ENCODE measurements at regions not wholly inside any gene's neighbourhood (a gene's known extent, or its start where the extent isn't known, plus 50 kb on each side); places are given as distances from the start of the nearest gene placed in this dataset.

DNA sequence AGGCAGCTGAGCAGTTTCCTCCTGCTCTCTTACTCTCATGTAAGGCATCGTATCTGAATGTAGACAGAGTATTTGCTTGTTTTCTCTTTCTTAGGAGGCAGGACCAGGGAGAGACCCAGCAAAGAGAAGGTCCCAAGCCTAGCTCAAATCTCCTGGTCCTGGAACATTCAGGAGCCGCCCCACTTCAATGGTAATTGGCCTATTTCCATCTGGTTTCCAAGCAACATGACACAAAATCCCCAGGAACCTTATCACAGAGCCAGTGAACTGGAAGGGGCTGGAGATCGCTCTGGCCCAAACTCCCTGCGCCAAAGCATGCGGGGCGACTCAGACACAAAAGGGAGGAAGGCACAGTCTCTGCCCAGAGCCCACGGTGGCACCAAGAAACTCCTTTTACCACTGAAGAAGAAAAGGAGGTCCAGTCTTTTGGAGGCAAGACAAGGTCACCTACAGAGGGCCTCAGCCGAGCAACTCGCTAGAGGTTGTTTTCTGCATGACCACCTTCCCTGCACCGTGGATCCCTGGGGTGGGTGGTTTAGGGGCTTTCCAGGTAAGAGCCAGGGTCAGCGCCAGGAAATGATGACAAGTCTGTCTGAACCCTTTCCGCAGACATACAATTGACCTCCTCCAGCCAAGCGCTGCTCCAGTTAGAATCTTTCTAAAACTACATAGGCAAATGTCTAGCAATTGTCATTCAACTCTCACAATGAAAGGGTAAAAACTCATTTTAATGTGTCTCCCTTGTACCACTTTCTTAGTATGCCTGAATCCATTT is 394.7 kb downstream of the SOX9 start:
- DNase-seq: peak in 9 of 56 donors; percentile 14 to 42 (median 19)

DNA sequence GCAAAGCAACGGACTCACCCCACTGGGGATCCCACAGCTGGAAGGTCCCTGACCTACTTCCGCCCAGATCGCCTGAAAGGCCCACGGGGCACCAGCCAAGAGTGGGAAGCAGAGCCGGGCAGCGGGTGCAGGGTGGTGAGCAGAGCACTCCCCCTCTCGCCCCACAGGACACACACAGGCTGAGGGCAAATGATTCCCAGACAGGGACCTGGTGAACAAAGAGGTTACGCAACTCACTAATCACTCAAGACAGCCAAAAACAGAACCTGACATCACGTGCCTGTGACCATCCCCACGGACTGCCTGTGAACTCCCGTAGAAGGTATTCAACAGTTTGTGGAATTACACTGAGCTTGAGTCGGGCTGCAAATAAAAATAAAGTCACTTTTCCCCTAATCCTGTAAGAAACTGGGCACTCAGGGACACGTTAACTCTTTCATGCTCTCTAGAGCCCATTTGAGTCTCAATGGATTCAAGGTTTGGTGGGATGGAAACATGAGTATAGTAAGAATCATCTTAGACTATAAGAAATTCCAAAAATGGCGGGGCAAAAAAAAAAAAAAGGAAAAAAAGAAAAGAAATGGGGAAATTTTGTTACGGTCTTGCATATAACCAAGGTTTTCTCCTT is 396.1 kb downstream of the SOX9 start:
- DNase-seq: peak in 23 of 56 donors; percentile 8 to 55 (median 31)

- DNase-seq: no peak
Measured at GRCh38 chr17:72517413-72518158, 396.8 kb downstream of the SOX9 start.

GRCh38 chr17:72518159-72518732 is 397.4 kb downstream of the SOX9 start:
- no peak for DNase-seq

GRCh38 chr17:72518753-72519597 is 398.2 kb downstream of the SOX9 start:
- peak in 11 of 56 donors; percentile 10 to 43 (median 18) for DNase-seq

GRCh38 chr17:72519598-72519936 is 398.7 kb downstream of the SOX9 start:
- DNase-seq: no peak

- DNase-seq: peak in 1 of 56 donors; percentile 26
Measured at GRCh38 chr17:72520665-72521303, 400.0 kb downstream of the SOX9 start.

DNA sequence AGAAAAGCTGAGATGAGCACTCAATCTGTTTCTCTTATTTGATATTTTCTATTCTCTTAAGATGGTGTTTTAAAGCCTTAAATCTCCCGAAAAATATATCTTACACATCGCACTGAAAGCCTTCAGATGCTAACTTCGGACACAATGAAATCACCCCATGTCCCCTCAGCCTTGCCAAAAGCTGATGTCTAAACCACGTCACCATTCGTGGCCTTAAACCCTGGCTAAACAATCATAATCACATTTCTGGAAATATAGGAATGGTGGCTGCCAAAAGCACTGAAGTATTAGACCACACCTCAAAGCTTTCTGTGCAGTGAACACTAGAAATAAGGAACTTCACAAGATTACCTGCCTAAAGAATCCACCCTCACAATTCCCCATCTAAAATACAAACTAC is 402.7 kb downstream of the SOX9 start:
- DNase-seq: no peak

GRCh38 chr17:72525225-72526015 is 404.6 kb downstream of the SOX9 start:
- DNase-seq: no peak

- DNase-seq: no peak
Measured at GRCh38 chr17:72526769-72527168, 405.9 kb downstream of the SOX9 start.

DNA sequence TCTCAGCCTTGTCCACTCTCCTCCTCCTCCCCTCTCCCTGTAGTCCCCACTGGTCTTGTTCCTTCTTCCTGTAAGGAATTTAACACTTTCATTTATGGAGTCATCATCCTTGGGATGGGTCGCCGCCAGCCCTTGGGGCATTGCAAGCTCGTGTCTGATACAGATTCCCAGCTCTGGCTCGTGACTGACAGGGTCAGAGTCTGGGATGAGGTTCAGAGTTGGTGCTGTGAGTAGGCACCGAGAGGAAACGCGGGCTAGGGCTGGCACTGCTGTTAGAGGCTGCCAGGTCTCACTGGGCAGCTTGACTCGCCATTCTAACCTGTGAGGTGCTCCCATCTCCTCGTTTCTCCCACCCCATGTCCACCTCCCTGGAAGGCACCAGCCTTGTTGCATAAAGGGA is 407.0 kb downstream of the SOX9 start:
- DNase-seq: no peak

DNA sequence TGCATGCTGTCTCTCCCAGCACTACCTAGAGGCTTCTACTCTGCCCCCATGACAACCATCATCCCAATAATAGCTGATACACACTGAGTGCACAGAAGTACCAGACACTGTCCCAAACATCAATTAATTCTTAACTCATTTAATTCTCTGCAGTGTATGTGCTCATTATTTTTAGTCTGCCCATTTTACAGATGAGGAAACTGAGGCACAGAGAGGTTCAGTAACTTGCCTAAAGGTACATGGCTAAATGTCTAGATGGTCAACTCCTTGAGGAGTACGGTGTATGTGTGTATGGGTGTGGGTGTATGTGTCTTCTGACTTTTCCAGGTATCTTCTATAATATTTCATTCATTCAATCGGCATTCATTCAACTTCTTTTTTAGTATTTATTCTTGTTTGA is 407.9 kb downstream of the SOX9 start:
- no peak for DNase-seq

- DNase-seq: peak in 5 of 56 donors; percentile 6 to 24 (median 14)
Measured at GRCh38 chr17:72529386-72529785, 408.6 kb downstream of the SOX9 start.

GRCh38 chr17:72530454-72530853 is 409.6 kb downstream of the SOX9 start:
- no peak for DNase-seq

DNA sequence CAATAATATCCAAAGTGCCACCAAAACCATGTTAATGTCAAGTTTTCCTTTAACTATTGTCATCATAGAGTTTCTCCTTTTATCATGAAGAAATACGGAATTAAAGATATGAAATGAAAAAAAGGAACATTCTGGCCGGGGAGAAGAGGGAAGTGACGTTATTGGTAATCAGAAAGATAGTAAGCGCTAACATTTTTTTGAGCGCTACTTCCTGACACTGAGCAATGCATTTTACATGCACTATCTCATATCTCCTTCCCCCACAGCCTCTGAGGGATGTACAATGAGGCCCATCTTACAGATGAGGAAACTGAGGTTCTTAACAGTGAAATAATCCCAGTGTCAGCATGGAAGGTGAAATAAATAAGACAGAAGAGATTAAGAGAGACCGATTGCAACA is 410.9 kb downstream of the SOX9 start:
- no peak for DNase-seq

GRCh38 chr17:72534265-72534664 is 413.4 kb downstream of the SOX9 start:
- DNase-seq: no peak

- no peak for DNase-seq
Measured at GRCh38 chr17:72534776-72535175, 414.0 kb downstream of the SOX9 start.

DNA sequence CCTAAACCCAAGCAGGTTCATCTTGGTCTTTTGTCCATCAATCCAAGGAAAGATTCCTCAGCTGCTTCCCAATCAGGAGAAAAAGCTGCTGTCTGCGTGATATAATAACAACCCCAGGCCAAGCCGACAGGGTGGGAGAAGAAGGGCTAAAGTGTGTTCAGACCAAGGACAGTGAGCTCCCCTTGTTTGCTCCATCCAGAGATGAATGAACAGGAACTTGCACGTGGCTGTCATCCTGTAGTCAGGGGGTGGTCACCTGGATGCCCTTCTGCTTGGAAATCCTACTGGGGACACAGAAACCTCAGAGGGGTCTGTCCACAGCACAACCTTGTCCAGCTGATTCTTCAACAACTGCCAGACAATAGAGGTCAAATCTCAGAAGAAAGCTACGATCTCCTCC is 414.5 kb downstream of the SOX9 start:
- DNase-seq: no peak

GRCh38 chr17:72535779-72536178 is 415.0 kb downstream of the SOX9 start:
- no peak for DNase-seq

GRCh38 chr17:72536788-72537187 is 416.0 kb downstream of the SOX9 start:
- DNase-seq: no peak

Data from nucleus accumbens (tissue), 56 donors.